Stomach (tissue), 8 donors: ENCODE measurements at regions not wholly inside any gene's neighbourhood (a gene's known extent, or its start where the extent isn't known, plus 50 kb on each side); places are given as distances from the start of the nearest gene placed in this dataset.

Source experiments
- DNase-seq, 2 donors: peaks; one replicate each; pipeline versions ENCODE4 v3.0.0 to v3.0.0-alpha.2; 2013 to 2019
- H3K27ac ChIP-seq, 5 donors: fragments of 200-600 bp in 4 of 5; sonication (generic) in 4 of 5; one replicate each; pipeline ENCODE4 v1.5.1; 2013 to 2019; ENCODE audit warnings: mild to moderate bottlenecking in 1 of 5, moderate library complexity in 1 of 5
- H3K27me3 ChIP-seq, 3 donors: fragments of 200-600 bp; sonication (generic); one replicate each; pipeline ENCODE4 v1.5.1; 2017 to 2019; ENCODE audit warnings: mixed run types in 1 of 3
- H3K36me3 ChIP-seq, 4 donors: fragments of 200-600 bp; sonication (generic); 1 replicate in 3 of 4; 2 replicates in 1 of 4; pipeline ENCODE4 v1.5.1; 2016 to 2019
- H3K4me1 ChIP-seq, 4 donors: fragments of 200-600 bp; sonication (generic); one replicate each; pipeline ENCODE4 v1.5.1; 2016 to 2019
- H3K4me3 ChIP-seq, 4 donors: fragments of 200-600 bp; sonication (generic) in 3 of 4; one replicate each; pipeline ENCODE4 v1.5.1; 2016 to 2019; ENCODE audit warnings: mild to moderate bottlenecking in 1 of 4
- H3K9me3 ChIP-seq, 4 donors: fragments of 200-600 bp; sonication (generic); one replicate each; pipeline ENCODE4 v1.5.1; 2016 to 2019
- EP300 ChIP-seq: sonication (generic); formaldehyde crosslinking; IDR thresholded peaks from one replicate; pipeline ENCODE4 v1.6.1; 2017; ENCODE audit warnings: antibody characterized with exemption
- POLR2A ChIP-seq, 4 donors: fragments of 450-650 bp; IDR thresholded peaks; one replicate each; pipeline ENCODE4 v1.6.1; 2016; ENCODE audit warnings: antibody characterized with exemption in 4 of 4, control low read depth in 2 of 4, mild to moderate bottlenecking in 1 of 4, moderate library complexity in 1 of 4
- POLR2AphosphoS5 ChIP-seq, 3 donors: sonication (generic); formaldehyde crosslinking; IDR thresholded peaks; one replicate each; pipeline ENCODE4 v1.6.1; 2016; ENCODE audit warnings: antibody characterized with exemption in 3 of 3
- WGBS, 5 donors: extraction: QIAGEN DNeasy Blood & Tissue Kit in 3 of 5; methylation state at CpG; one replicate each; pipeline versions ENCODE4 v1.1.5 to v1.1.7; 2013 to 2018; 5-methylcytosine and 5-hydroxymethylcytosine counted together
- intact Hi-C: fragments of 100-400 bp; cut with DNase I; formaldehyde crosslinking; loops from one replicate; pipeline ENCODE4 v1.15.1; 2023; ENCODE audit warnings: low total_unique reads
- TF ChIP-seq, protein P1 (sequence below), 7 experiments: fragments of 450-650 bp in 4 of 7; fragments of 200-600 bp in 3 of 7; sonication (generic) in 3 of 7; IDR thresholded peaks; one replicate each; pipeline ENCODE4 v1.5.1; 2016 to 2019; ENCODE audit warnings: antibody characterized with exemption in 7 of 7, control low read depth in 2 of 7, mild to moderate bottlenecking in 1 of 7
- donor health status: healthy with polysubstance abuse.
- donor health status: Bipolar disorder and iron deficiency.
- donor health status: healthy.

DNA sequence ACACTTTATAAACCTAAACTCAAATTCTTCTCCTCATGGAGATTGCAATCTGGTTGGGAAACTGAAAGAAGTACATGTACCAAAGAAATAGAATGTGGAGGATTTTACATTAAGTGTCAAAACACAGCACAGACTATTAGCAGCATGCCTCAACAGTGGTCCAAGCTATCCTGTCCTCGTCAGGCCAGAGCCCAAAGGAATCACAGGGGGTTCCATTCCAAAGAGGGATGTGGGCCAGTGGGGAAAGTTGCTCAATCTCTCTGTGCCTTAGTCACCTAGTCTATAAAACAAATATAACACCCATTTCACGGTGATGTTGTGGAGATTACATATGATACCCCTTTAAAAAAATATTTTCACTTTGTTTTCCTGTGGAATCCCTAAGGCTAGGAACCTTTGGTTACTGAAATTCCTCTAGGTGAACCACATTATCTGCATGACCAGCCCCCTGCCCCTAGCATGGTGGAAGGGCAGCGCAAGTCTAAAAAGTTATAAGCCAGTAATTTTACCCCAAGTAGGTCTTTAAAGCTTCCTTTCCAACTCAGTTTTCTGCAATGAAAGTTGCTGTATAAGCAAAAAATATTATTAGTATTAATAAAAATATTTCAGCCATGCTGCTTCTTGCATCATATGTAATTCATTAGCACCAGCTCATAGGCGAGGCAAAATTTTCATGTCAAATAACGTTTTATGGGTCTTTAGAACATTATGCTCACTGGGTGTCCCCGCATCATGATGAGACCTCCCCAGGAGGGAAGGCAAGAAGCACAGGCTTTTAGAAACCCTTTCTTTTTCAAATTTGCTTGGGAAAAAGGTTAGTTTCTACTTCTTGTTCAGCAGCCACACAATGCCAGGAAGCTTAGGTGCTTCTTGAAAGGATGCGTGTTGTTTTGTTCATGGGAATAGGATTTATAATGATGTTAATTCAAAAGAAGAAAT, 548.8 kb upstream of the PKN2 start:
- H3K4me3 ChIP-seq, result no peak overlapping the region
- 84 to 92% (median 90%) methylated on average over 7 of the region's 7 CpGs for WGBS, 5 donors
- no peak overlapping the region for H3K27ac ChIP-seq

DNA sequence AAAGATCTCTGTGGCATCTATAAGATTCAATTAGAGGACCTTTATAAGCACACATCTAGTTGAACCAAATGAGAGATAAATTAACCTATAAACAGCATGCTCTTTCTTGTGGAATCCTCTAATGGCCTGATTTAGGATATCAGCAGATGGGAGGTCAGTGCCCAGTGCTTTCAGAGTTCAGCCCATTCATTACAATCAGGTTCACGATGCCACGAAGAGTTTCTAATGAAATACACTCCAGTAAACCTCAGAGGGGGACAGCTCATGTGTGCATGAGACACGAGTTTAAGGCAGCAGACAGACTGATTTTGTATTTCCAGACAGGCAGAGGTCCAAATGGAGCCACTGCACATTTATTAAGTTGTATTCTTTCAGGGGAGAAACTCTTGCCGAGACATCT, 544.4 kb upstream of the PKN2 start:
- intact Hi-C loops, result no loop called here
- no peak for DNase-seq
- TF ChIP-seq POLR2A (IDR thresholded peaks at IDR 0.05) (no peak), EP300 (no peak), POLR2AphosphoS5 (IDR thresholded peaks at IDR 0.05) (no peak)
- TF ChIP-seq, protein P1, sequence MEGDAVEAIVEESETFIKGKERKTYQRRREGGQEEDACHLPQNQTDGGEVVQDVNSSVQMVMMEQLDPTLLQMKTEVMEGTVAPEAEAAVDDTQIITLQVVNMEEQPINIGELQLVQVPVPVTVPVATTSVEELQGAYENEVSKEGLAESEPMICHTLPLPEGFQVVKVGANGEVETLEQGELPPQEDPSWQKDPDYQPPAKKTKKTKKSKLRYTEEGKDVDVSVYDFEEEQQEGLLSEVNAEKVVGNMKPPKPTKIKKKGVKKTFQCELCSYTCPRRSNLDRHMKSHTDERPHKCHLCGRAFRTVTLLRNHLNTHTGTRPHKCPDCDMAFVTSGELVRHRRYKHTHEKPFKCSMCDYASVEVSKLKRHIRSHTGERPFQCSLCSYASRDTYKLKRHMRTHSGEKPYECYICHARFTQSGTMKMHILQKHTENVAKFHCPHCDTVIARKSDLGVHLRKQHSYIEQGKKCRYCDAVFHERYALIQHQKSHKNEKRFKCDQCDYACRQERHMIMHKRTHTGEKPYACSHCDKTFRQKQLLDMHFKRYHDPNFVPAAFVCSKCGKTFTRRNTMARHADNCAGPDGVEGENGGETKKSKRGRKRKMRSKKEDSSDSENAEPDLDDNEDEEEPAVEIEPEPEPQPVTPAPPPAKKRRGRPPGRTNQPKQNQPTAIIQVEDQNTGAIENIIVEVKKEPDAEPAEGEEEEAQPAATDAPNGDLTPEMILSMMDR (IDR thresholded peaks at IDR 0.05), result no peak
- H3K27ac ChIP-seq, result no peak overlapping the region
- no peak overlapping the region for H3K4me3 ChIP-seq
- no peaks in the 10 kb centered on the region for H3K9me3 ChIP-seq
- H3K4me1 ChIP-seq, result no peaks in the 10 kb centered on the region
- no peaks in the 10 kb centered on the region for H3K36me3 ChIP-seq
- H3K27me3 ChIP-seq, result no peaks in the 10 kb centered on the region
- WGBS, 5 donors, result 71 to 80% (median 75%) methylated on average over 4 of the region's 4 CpGs

More for the DNA sequence above, 548.8 kb upstream of the PKN2 start:
- H3K36me3 ChIP-seq, result no peaks in the 10 kb centered on the region
- no peaks in the 10 kb centered on the region for H3K27me3 ChIP-seq
- H3K4me1 ChIP-seq, result no peaks in the 10 kb centered on the region
- no peaks in the 10 kb centered on the region for H3K9me3 ChIP-seq
- no peak for DNase-seq
- TF ChIP-seq EP300 (no peak), POLR2AphosphoS5 (IDR thresholded peaks at IDR 0.05) (no peak), POLR2A (IDR thresholded peaks at IDR 0.05) (no peak)
- TF ChIP-seq, protein P1 (IDR thresholded peaks at IDR 0.05), result no peak
- intact Hi-C loops, result no loop called here

DNA sequence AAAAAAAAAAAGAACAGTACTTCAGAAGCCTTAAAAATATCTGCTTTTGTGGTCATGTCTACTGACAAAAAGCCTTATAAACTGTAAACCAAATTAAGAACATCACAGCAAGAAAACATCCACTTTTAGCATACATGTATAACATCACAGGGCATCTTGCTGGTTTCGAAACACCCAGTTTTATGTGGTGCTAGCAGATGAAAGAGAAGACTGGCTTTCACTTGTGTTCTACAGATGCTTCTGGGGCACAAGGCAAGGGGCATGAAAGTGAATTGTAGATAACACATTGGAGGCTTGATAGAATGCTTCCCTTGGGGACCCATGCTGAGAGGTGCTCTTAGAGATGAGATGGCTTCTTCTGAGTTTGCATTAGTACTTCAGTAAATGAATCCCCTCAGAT, 543.7 kb upstream of the PKN2 start:
- Histone ChIP-seq H3K36me3 (no peaks in the 10 kb centered on the region), H3K27ac (no peak overlapping the region), H3K27me3 (no peaks in the 10 kb centered on the region), H3K4me1 (no peaks in the 10 kb centered on the region), H3K4me3 (no peak overlapping the region), H3K9me3 (no peaks in the 10 kb centered on the region)
- TF ChIP-seq EP300, result no peak
- no peak for TF ChIP-seq POLR2AphosphoS5 (IDR thresholded peaks at IDR 0.05)
- TF ChIP-seq POLR2A (IDR thresholded peaks at IDR 0.05), result no peak
- TF ChIP-seq, protein P1 (IDR thresholded peaks at IDR 0.05), result no peak
- intact Hi-C loops, result no loop called here
- DNase-seq, result no peak
- 85 to 100% (median 95%) methylated on average over 1 of the region's 1 CpG for WGBS, 5 donors

DNA sequence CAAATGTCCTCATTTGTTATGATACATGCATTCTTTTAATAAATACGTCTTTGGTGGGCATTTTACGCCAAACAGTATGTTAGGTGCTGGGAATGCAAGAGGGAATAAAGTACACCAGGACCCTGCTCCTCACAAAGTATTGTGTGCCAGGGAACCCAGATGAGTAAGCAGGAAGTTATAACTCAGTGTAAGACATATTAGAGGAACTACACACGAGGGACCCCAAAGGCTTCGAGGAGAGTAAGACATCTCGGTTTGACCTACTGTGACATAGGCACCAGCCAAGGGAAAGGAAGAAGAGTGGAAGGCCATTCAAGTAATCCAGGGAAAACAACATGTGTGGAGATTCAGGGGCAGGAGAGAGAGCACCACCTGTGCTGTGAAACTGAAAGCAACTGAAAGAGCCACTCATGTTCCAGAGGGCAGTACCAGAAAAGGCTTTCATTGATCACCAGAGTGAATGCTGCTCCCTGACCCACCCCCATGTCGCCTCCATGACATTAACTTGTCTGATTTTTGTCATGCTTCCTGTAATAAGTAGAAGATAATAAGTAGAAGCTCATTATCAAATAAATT, 542.5 kb upstream of the PKN2 start:
- WGBS, 5 donors, result 56 to 67% (median 61%) methylated on average over 6 of the region's 6 CpGs
- intact Hi-C loops, result no loop called here

More for the DNA sequence above, 542.5 kb upstream of the PKN2 start:
- Histone ChIP-seq H3K27me3 (no peaks in the 10 kb centered on the region), H3K4me3 (no peak overlapping the region), H3K4me1 (no peaks in the 10 kb centered on the region), H3K9me3 (no peaks in the 10 kb centered on the region), H3K27ac (no peak overlapping the region), H3K36me3 (no peaks in the 10 kb centered on the region)
- no peak for TF ChIP-seq POLR2AphosphoS5 (IDR thresholded peaks at IDR 0.05)
- TF ChIP-seq POLR2A (IDR thresholded peaks at IDR 0.05), result no peak
- no peak for TF ChIP-seq EP300
- DNase-seq, result peak in 1 of 2 donors; percentile 20
